OCI-LY3 (cell line): ENCODE measurements at regions not wholly inside any gene's neighbourhood (a gene's known extent, or its start where the extent isn't known, plus 50 kb on each side); places are given as distances from the start of the nearest gene placed in this dataset.
"Not testable (repeated sequence)": the region's sequence is repeated elsewhere in the genome, so short reads cannot be mapped to it uniquely, and the experiment has no call there.

Experiments used
- H2AFZ ChIP-seq: fragments of 200-600, 300-600 bp; shearing (Covaris generic); 2 replicates; pipeline ENCODE4 v1.6.0; 2014; ENCODE audit warnings: antibody characterized with exemption, low read depth, low read length
- H3K27ac ChIP-seq: fragments of 200-600, 300-600 bp; sonication (generic); 2 replicates; pipeline ENCODE4 v1.5.1; 2014; ENCODE audit warnings: mild to moderate bottlenecking, low read length, moderate library complexity, mixed read lengths
- H3K27me3 ChIP-seq: fragments of 200-600, 300-600 bp; sonication (generic); 2 replicates; pipeline ENCODE4 v1.6.1; 2014; ENCODE audit warnings: low read depth, low read length, mixed read lengths
- H3K36me3 ChIP-seq: fragments of 200-600, 300-600 bp; sonication (generic); replicated peaks from 2 replicates; pipeline ENCODE3; 2014; ENCODE audit warnings: low read depth, low read length, mixed read lengths
- H3K4me1 ChIP-seq: fragments of 300-600, 200-600 bp; sonication (generic); 2 replicates; pipeline ENCODE4 v1.6.1; 2014; ENCODE audit warnings: low read length, mixed read lengths
- H3K4me2 ChIP-seq: fragments of 200-600, 300-600 bp; sonication (generic); 2 replicates; pipeline ENCODE4 v1.6.1; 2014; ENCODE audit warnings: low read length, mixed read lengths
- H3K4me3 ChIP-seq: fragments of 300-600, 200-600 bp; sonication (generic); 2 replicates; pipeline ENCODE4 v1.5.1; 2014; ENCODE audit warnings: antibody characterized with exemption, mild to moderate bottlenecking, low read length, moderate library complexity
- H3K79me2 ChIP-seq: fragments of 300-600, 200-600 bp; shearing (Covaris generic); 2 replicates; pipeline ENCODE4 v1.6.1; 2014; ENCODE audit warnings: mild to moderate bottlenecking, low read length, mixed read lengths
- H3K9ac ChIP-seq: fragments of 300-600, 200-600 bp; shearing (Covaris generic); 2 replicates; pipeline ENCODE4 v1.6.0; 2014; ENCODE audit warnings: mild to moderate bottlenecking, low read length, moderate library complexity
- H3K9me3 ChIP-seq: fragments of 200-600, 300-600 bp; shearing (Covaris generic); 2 replicates; pipeline ENCODE4 v1.6.1; 2014; ENCODE audit warnings: low read length, mixed read lengths; ENCODE audit not compliant: insufficient read depth
- H4K20me1 ChIP-seq: fragments of 200-600, 300-600 bp; sonication (generic); 2 replicates; pipeline ENCODE4 v1.6.1; 2016; ENCODE audit warnings: low read length, mixed read lengths; ENCODE audit not compliant: insufficient read depth
- EZH2phosphoT487 ChIP-seq: fragments of 200-600 bp; shearing (Covaris generic); IDR thresholded peaks from 2 replicates; pipeline ENCODE4 v1.6.1; 2018; ENCODE audit warnings: antibody characterized with exemption, mixed run types, low read depth
- TF ChIP-seq, protein P1 (sequence below): fragments of 200-600, 300-600 bp; sonication (generic); IDR thresholded peaks from 2 replicates; pipeline ENCODE4 v1.5.1; 2014; ENCODE audit warnings: antibody characterized with exemption, low read length, low read depth

DNA sequence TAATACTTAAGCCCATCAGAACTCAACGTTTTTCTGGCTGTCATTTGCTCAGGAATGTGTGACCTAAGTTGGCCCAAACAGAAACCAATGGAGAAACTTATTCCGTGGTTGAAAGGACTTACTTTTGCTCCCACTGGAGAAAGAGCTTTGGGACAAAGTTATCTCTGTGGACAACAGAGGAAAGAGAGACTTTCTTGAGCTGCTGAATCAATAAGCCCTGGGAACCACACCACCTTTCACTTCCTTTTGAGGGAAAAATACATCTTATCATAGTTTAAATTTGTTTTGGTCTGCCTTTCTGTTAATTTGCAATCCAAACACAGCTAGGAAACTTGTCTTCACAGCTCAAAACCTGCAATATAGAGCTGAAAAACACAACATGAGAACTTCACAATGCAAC, 62.8 kb upstream of the VCAN start:
- no peak for TF ChIP-seq EZH2phosphoT487
- TF ChIP-seq, protein P1, sequence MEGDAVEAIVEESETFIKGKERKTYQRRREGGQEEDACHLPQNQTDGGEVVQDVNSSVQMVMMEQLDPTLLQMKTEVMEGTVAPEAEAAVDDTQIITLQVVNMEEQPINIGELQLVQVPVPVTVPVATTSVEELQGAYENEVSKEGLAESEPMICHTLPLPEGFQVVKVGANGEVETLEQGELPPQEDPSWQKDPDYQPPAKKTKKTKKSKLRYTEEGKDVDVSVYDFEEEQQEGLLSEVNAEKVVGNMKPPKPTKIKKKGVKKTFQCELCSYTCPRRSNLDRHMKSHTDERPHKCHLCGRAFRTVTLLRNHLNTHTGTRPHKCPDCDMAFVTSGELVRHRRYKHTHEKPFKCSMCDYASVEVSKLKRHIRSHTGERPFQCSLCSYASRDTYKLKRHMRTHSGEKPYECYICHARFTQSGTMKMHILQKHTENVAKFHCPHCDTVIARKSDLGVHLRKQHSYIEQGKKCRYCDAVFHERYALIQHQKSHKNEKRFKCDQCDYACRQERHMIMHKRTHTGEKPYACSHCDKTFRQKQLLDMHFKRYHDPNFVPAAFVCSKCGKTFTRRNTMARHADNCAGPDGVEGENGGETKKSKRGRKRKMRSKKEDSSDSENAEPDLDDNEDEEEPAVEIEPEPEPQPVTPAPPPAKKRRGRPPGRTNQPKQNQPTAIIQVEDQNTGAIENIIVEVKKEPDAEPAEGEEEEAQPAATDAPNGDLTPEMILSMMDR: no peak
- no peaks in the 10 kb centered on the region for H4K20me1 ChIP-seq
- no peak overlapping the region for H3K27ac ChIP-seq
- H3K27me3 ChIP-seq: no peaks in the 10 kb centered on the region
- H2AFZ ChIP-seq: no peak overlapping the region
- no peak overlapping the region for H3K9ac ChIP-seq
- H3K4me3 ChIP-seq: no peak overlapping the region
- H3K4me1 ChIP-seq: peaks cover 28% of the 10 kb centered on the region
- H3K79me2 ChIP-seq: no peaks in the 10 kb centered on the region
- H3K36me3 ChIP-seq: no peaks in the 10 kb centered on the region
- no peaks in the 10 kb centered on the region for H3K9me3 ChIP-seq
- peak overlapping the region; percentile 9; the same call in 1 of the 2 replicates for H3K4me2 ChIP-seq

DNA sequence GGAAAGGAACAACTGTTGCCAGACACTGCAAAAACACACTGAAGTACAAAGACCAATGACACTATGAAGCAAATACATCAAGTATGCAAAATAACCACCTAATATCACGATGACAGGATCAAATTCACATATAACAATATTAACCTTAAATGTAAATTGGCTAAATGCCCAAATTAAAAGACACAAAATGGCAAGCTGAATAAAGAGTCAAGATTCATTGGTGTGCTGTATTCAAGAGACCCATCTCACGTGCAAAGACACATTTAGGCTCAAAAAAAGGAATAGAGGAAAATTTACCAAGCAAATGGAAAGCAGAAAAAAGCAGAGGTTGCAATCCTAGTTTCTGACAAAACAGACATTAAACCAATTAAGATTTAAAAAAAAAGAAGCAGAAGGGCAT, 61.8 kb upstream of the VCAN start:
- H3K9me3 ChIP-seq, H2AFZ ChIP-seq, H3K79me2 ChIP-seq, H3K27me3 ChIP-seq, H3K4me3 ChIP-seq, H3K9ac ChIP-seq, H3K4me2 ChIP-seq, H4K20me1 ChIP-seq, H3K27ac ChIP-seq, H3K36me3 ChIP-seq: not testable (repeated sequence)
- peaks cover 18% of the 10 kb centered on the region for H3K4me1 ChIP-seq

DNA sequence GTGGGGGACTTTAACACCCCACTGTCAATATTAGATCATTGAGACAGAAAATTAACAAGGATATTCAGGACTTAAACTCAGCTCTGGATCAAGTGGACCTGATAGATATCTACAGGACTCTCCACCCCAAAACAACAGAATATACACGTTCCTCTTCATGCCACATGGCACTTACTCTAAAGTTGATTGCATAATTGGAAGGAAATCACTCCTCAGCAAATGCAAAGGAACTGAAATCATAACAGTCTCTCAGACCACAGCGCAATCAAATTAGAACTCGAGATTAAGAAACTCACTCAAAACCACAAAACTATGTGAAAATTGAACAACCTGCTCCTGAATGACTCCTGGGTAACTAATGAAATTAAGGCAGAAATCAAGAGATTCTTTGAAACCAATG, 61.2 kb upstream of the VCAN start:
- not testable (repeated sequence) for H4K20me1 ChIP-seq, H3K9me3 ChIP-seq, H3K27ac ChIP-seq, H3K79me2 ChIP-seq, H3K4me3 ChIP-seq, H3K9ac ChIP-seq, H3K4me2 ChIP-seq, H2AFZ ChIP-seq, H3K36me3 ChIP-seq, H3K27me3 ChIP-seq
- peaks cover 15% of the 10 kb centered on the region for H3K4me1 ChIP-seq

DNA sequence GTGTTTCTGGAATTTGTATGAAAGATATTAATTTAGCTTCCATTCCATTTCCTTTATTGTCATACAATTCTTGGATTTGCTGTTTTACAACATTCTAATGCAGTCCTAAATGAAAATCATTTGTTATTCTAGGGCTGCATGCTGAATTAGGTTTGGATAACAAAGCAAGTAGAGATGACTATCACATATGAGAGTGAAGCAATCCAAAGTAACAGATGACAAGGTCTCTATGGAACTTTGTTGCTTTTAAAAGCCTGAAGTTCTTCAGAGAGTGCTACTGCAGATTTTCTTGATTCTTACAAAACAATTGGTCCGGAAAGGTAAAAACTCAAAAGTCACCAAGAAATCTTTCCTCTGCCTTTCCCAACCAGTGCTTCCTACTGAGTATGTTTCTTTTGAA, 56.9 kb upstream of the VCAN start:
- no peak overlapping the region for H2AFZ ChIP-seq

DNA sequence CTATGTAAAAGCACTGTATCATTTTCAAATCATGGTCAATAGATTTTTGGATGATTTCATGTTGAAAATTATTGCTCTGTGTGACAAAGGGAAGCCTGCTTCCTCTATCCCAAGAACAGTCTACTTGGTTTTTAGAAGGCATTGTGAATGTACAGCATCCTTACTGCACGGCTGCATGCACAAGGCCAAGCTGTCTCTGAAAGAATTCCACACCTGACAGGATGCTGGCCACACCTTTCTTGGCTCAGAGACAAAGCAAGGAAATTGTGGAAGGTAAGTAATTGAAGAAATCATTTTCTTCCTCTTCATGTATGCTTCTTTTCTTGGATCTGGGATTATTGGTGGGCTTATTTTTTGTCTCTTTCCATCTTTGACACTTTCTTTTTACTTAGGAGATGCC, 53.7 kb upstream of the VCAN start:
- no peak for TF ChIP-seq EZH2phosphoT487
- TF ChIP-seq, protein P1: no peak
- H2AFZ ChIP-seq: no peak overlapping the region
- no peak overlapping the region for H3K9ac ChIP-seq
- H3K27ac ChIP-seq: no peak overlapping the region
- H3K4me3 ChIP-seq: no peak overlapping the region
- no peaks in the 10 kb centered on the region for H3K4me1 ChIP-seq
- H3K79me2 ChIP-seq: no peaks in the 10 kb centered on the region
- no peaks in the 10 kb centered on the region for H3K36me3 ChIP-seq
- no peaks in the 10 kb centered on the region for H3K9me3 ChIP-seq
- no peaks in the 10 kb centered on the region for H4K20me1 ChIP-seq
- H3K27me3 ChIP-seq: no peaks in the 10 kb centered on the region
- H3K4me2 ChIP-seq: no peak overlapping the region

More for the DNA sequence above, 56.9 kb upstream of the VCAN start:
- no peak overlapping the region for H3K4me3 ChIP-seq
- no peak overlapping the region for H3K27ac ChIP-seq
- no peak overlapping the region for H3K4me2 ChIP-seq
- H3K27me3 ChIP-seq: no peaks in the 10 kb centered on the region
- no peaks in the 10 kb centered on the region for H3K79me2 ChIP-seq
- H3K4me1 ChIP-seq: peaks cover 6% of the 10 kb centered on the region; the same call in 1 of the 2 replicates
- H4K20me1 ChIP-seq: no peaks in the 10 kb centered on the region
- H3K9ac ChIP-seq: no peak overlapping the region
- H3K36me3 ChIP-seq: no peaks in the 10 kb centered on the region
- H3K9me3 ChIP-seq: no peaks in the 10 kb centered on the region
- no peak for TF ChIP-seq EZH2phosphoT487
- TF ChIP-seq, protein P1: no peak
